ENCODE measurements at regions not wholly inside any gene's neighbourhood (a gene's known extent, or its start where the extent isn't known, plus 50 kb on each side); places are given as distances from the start of the nearest gene placed in this dataset.
A peak's percentile ranks its signal among the peaks of the same experiment; 100 is the strongest.

- H3K9me3 ChIP-seq (ENCODE audit: insufficient read depth, low read depth, low read length), result no peaks in the 10 kb centered on the region
- no peaks in the 10 kb centered on the region for H3F3A ChIP-seq (ENCODE audit: low read depth)
- H3K9ac ChIP-seq (ENCODE audit: low read depth, low read length, poor library complexity, severe bottlenecking), result peak overlapping the region; percentile 40
- no peaks in the 10 kb centered on the region for H4K20me1 ChIP-seq (ENCODE audit: insufficient read depth, low read length, poor library complexity, severe bottlenecking)
- peak overlapping the region; percentile 62 for H3K4me3 ChIP-seq (ENCODE audit: low read length, poor library complexity, severe bottlenecking)
- TF ChIP-seq EZH2phosphoT487 (IDR thresholded peaks at IDR 0.05; ENCODE audit: borderline replicate concordance), result no peak
- TF ChIP-seq, protein P1, sequence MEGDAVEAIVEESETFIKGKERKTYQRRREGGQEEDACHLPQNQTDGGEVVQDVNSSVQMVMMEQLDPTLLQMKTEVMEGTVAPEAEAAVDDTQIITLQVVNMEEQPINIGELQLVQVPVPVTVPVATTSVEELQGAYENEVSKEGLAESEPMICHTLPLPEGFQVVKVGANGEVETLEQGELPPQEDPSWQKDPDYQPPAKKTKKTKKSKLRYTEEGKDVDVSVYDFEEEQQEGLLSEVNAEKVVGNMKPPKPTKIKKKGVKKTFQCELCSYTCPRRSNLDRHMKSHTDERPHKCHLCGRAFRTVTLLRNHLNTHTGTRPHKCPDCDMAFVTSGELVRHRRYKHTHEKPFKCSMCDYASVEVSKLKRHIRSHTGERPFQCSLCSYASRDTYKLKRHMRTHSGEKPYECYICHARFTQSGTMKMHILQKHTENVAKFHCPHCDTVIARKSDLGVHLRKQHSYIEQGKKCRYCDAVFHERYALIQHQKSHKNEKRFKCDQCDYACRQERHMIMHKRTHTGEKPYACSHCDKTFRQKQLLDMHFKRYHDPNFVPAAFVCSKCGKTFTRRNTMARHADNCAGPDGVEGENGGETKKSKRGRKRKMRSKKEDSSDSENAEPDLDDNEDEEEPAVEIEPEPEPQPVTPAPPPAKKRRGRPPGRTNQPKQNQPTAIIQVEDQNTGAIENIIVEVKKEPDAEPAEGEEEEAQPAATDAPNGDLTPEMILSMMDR (conservative IDR thresholded peaks at IDR 0.05; ENCODE audit: low read length), result no peak
- peaks cover 52% of the 10 kb centered on the region for H3K4me1 ChIP-seq (ENCODE audit: insufficient read depth, low read length, poor library complexity, severe bottlenecking)
- no peaks in the 10 kb centered on the region for H3K9me2 ChIP-seq (replicated peaks; ENCODE audit: low read depth, low read length)
- H3K27me3 ChIP-seq (ENCODE audit: insufficient read depth, low read length, poor library complexity, severe bottlenecking), result no peaks in the 10 kb centered on the region
- no peaks in the 10 kb centered on the region for H3K36me3 ChIP-seq (ENCODE audit: insufficient read depth, low read length)
- peak overlapping the region; percentile 72 for H3K4me2 ChIP-seq (ENCODE audit: low read depth, low read length, poor library complexity, severe bottlenecking)
- H3K79me2 ChIP-seq (ENCODE audit: insufficient read depth, low read length), result no peaks in the 10 kb centered on the region
- H2AFZ ChIP-seq (ENCODE audit: low read length), result peak overlapping the region; percentile 56; the same call in 1 of the 2 replicates
Measured at GRCh38 chr5:52504584-52505240, 283.0 kb upstream of the ITGA1 start.

- H2AFZ ChIP-seq (ENCODE audit: low read length), result no peak overlapping the region
- no peak for TF ChIP-seq EZH2phosphoT487 (IDR thresholded peaks at IDR 0.05; ENCODE audit: borderline replicate concordance)
- TF ChIP-seq, protein P1 (conservative IDR thresholded peaks at IDR 0.05; ENCODE audit: low read length), result no peak
- H3K36me3 ChIP-seq (ENCODE audit: insufficient read depth, low read length), result no peaks in the 10 kb centered on the region
- no peaks in the 10 kb centered on the region for H3K9me2 ChIP-seq (replicated peaks; ENCODE audit: low read depth, low read length)
- H3K9me3 ChIP-seq (ENCODE audit: insufficient read depth, low read depth, low read length), result no peaks in the 10 kb centered on the region
- no peak overlapping the region for H3K4me3 ChIP-seq (ENCODE audit: low read length, poor library complexity, severe bottlenecking)
- H3K9ac ChIP-seq (ENCODE audit: low read depth, low read length, poor library complexity, severe bottlenecking), result no peak overlapping the region
- H3K4me2 ChIP-seq (ENCODE audit: low read depth, low read length, poor library complexity, severe bottlenecking), result no peak overlapping the region
- H3K79me2 ChIP-seq (ENCODE audit: insufficient read depth, low read length), result no peaks in the 10 kb centered on the region
- H3K27me3 ChIP-seq (ENCODE audit: insufficient read depth, low read length, poor library complexity, severe bottlenecking), result no peaks in the 10 kb centered on the region
- no peaks in the 10 kb centered on the region for H3F3A ChIP-seq (ENCODE audit: low read depth)
- no peaks in the 10 kb centered on the region for H3K4me1 ChIP-seq (ENCODE audit: insufficient read depth, low read length, poor library complexity, severe bottlenecking)
- H4K20me1 ChIP-seq (ENCODE audit: insufficient read depth, low read length, poor library complexity, severe bottlenecking), result no peaks in the 10 kb centered on the region
Measured at GRCh38 chr5:52517667-52518066, 270.0 kb upstream of the ITGA1 start.

DNA sequence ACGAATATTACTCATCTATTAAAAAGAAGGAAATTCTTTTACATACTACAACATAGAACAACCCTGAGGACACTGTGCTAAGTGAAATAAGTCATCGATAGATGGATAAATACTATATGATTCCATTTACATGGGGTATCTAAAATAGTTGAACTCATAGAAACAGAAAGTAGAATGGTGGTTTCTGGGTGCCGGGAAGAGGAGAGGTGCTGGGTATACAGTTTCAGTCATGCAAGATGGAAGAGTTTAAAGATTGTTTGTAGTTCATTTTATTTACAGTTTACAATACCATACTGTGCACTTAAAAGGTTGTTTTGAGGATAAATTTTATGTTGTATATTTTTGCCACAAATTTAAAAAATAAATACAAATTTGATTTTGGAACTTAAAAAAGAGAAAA lies 267.5 kb upstream of the ITGA1 start:
- Histone ChIP-seq H3F3A (ENCODE audit: low read depth) (no peaks in the 10 kb centered on the region), H3K36me3 (ENCODE audit: insufficient read depth, low read length) (no peaks in the 10 kb centered on the region), H3K4me3 (ENCODE audit: low read length, poor library complexity, severe bottlenecking) (no peak overlapping the region), H3K27me3 (ENCODE audit: insufficient read depth, low read length, poor library complexity, severe bottlenecking) (no peaks in the 10 kb centered on the region), H4K20me1 (ENCODE audit: insufficient read depth, low read length, poor library complexity, severe bottlenecking) (no peaks in the 10 kb centered on the region), H3K4me1 (ENCODE audit: insufficient read depth, low read length, poor library complexity, severe bottlenecking) (no peaks in the 10 kb centered on the region), H3K9ac (ENCODE audit: low read depth, low read length, poor library complexity, severe bottlenecking) (no peak overlapping the region), H3K9me3 (ENCODE audit: insufficient read depth, low read depth, low read length) (no peaks in the 10 kb centered on the region), H3K9me2 (replicated peaks; ENCODE audit: low read depth, low read length) (no peaks in the 10 kb centered on the region), H3K79me2 (ENCODE audit: insufficient read depth, low read length) (no peaks in the 10 kb centered on the region), H2AFZ (ENCODE audit: low read length) (no peak overlapping the region), H3K4me2 (ENCODE audit: low read depth, low read length, poor library complexity, severe bottlenecking) (no peak overlapping the region)
- TF ChIP-seq, protein P1 (conservative IDR thresholded peaks at IDR 0.05; ENCODE audit: low read length), result no peak

Measured in Loucy (cell line).